GM21447 (cell line): ENCODE measurements at regions not wholly inside any gene's neighbourhood (a gene's known extent, or its start where the extent isn't known, plus 50 kb on each side); places are given as distances from the start of the nearest gene placed in this dataset.
"Not testable (repeated sequence)": the region's sequence is repeated elsewhere in the genome, so short reads cannot be mapped to it uniquely, and the experiment has no call there.

ENCODE experiments used
- ATAC-seq: cut with Tn5 transposase; IDR thresholded peaks from one replicate; pipeline ENCODE4 v1.9.1; 2021; ENCODE audit not compliant: unreplicated experiment

- no peak for ATAC-seq
Observed at GRCh38 chr13:94824601-94825000, 112.3 kb upstream of the SOX21 start.

GRCh38 chr13:94822356-94822755, 110.0 kb upstream of the SOX21 start:
- ATAC-seq = no peak

- no peak for ATAC-seq
Observed at GRCh38 chr13:94816256-94816655, 103.9 kb upstream of the SOX21 start.

GRCh38 chr13:94813920-94814475, 101.7 kb upstream of the SOX21 start:
- ATAC-seq = peak; percentile 85

- ATAC-seq = no peak
Observed at GRCh38 chr13:94811753-94812152, 99.4 kb upstream of the SOX21 start.

GRCh38 chr13:94800423-94800822, 88.1 kb upstream of the SOX21 start:
- ATAC-seq = no peak

GRCh38 chr13:94799299-94799698, 87.0 kb upstream of the SOX21 start:
- no peak for ATAC-seq

GRCh38 chr13:94798738-94799137, 86.4 kb upstream of the SOX21 start:
- ATAC-seq = no peak

GRCh38 chr13:94795292-94795691, 82.9 kb upstream of the SOX21 start:
- no peak for ATAC-seq

GRCh38 chr13:94786246-94786645, 73.9 kb upstream of the SOX21 start:
- not testable (repeated sequence) for ATAC-seq

GRCh38 chr13:94784066-94784465, 71.7 kb upstream of the SOX21 start:
- ATAC-seq = no peak

GRCh38 chr13:94783489-94783888, 71.1 kb upstream of the SOX21 start:
- ATAC-seq = no peak

- no peak for ATAC-seq
Observed at GRCh38 chr13:94780421-94780820, 68.1 kb upstream of the SOX21 start.

GRCh38 chr13:94778986-94779385, 66.6 kb upstream of the SOX21 start:
- ATAC-seq = no peak

- no peak for ATAC-seq
Observed at GRCh38 chr13:94778585-94778984, 66.2 kb upstream of the SOX21 start.

GRCh38 chr13:94776956-94777355, 64.6 kb upstream of the SOX21 start:
- no peak for ATAC-seq

- no peak for ATAC-seq
Observed at GRCh38 chr13:94776300-94776699, 64.0 kb upstream of the SOX21 start.

GRCh38 chr13:94765814-94766213, 53.5 kb upstream of the SOX21 start:
- ATAC-seq = no peak

- ATAC-seq = no peak
Observed at GRCh38 chr13:94764576-94765321, 52.4 kb upstream of the SOX21 start.
